Nephron (organoid): ENCODE measurements at regions not wholly inside any gene's neighbourhood (a gene's known extent, or its start where the extent isn't known, plus 50 kb on each side); places are given as distances from the start of the nearest gene placed in this dataset.

Source experiments
- H3K27ac Mint-ChIP-seq, 3 experiments: 2 replicates each; pipeline ENCODE4 v1.8.0; 2020; ENCODE audit warnings: mixed read lengths in 3 of 3, mild to moderate bottlenecking in 2 of 3, moderate library complexity in 1 of 3
- H3K27me3 Mint-ChIP-seq: 2 replicates; pipeline ENCODE4 v1.8.0; 2021; ENCODE audit warnings: low read depth, mild to moderate bottlenecking, moderate library complexity, mixed read lengths
- H3K36me3 Mint-ChIP-seq: 2 replicates; pipeline ENCODE4 v1.8.0; 2020; ENCODE audit warnings: low read depth, mixed read lengths
- H3K4me1 Mint-ChIP-seq: 2 replicates; pipeline ENCODE4 v1.8.0; 2020; ENCODE audit warnings: mixed read lengths
- H3K4me3 Mint-ChIP-seq, 3 experiments: 2 replicates each; pipeline ENCODE4 v1.8.0; 2020; ENCODE audit warnings: mild to moderate bottlenecking in 3 of 3, mixed read lengths in 3 of 3, moderate library complexity in 2 of 3
- H3K9me3 Mint-ChIP-seq: 2 replicates; pipeline ENCODE4 v1.8.0; 2020; ENCODE audit warnings: mixed read lengths
- CTCF ChIP-seq, 3 experiments: fragments of 200-600 bp; sonication (generic); IDR thresholded peaks; one replicate each; pipeline ENCODE4 v1.5.0; 2021; ENCODE audit warnings: antibody characterized with exemption in 3 of 3; ENCODE audit not compliant: unreplicated experiment in 3 of 3

GRCh38 chr2:51534166-51534565, 502.2 kb upstream of the NRXN1 start:
- no peak for TF ChIP-seq CTCF (IDR thresholded peaks at IDR 0.05; ENCODE audit: unreplicated experiment in 3 of 3)
- H3K4me3 Mint-ChIP-seq = no peak overlapping the region

GRCh38 chr2:51528156-51528555, 496.2 kb upstream of the NRXN1 start:
- H3K27me3 Mint-ChIP-seq = no peaks in the 10 kb centered on the region
- H3K4me1 Mint-ChIP-seq = no peaks in the 10 kb centered on the region
- no peak overlapping the region for H3K27ac Mint-ChIP-seq
- no peak overlapping the region for H3K4me3 Mint-ChIP-seq
- no peaks in the 10 kb centered on the region for H3K36me3 Mint-ChIP-seq
- H3K9me3 Mint-ChIP-seq = peaks cover 12% of the 10 kb centered on the region
- no peak for TF ChIP-seq CTCF (IDR thresholded peaks at IDR 0.05; ENCODE audit: unreplicated experiment in 3 of 3)

More at GRCh38 chr2:51534166-51534565, 502.2 kb upstream of the NRXN1 start:
- peaks cover 17% of the 10 kb centered on the region for H3K9me3 Mint-ChIP-seq
- H3K4me1 Mint-ChIP-seq = no peaks in the 10 kb centered on the region
- no peak overlapping the region for H3K27ac Mint-ChIP-seq
- no peaks in the 10 kb centered on the region for H3K36me3 Mint-ChIP-seq
- no peaks in the 10 kb centered on the region for H3K27me3 Mint-ChIP-seq

GRCh38 chr2:51526766-51527165, 494.8 kb upstream of the NRXN1 start:
- Mint-ChIP-seq H3K9me3 (peaks cover 8% of the 10 kb centered on the region), H3K4me1 (no peaks in the 10 kb centered on the region), H3K4me3 (no peak overlapping the region), H3K36me3 (no peaks in the 10 kb centered on the region), H3K27me3 (no peaks in the 10 kb centered on the region), H3K27ac (no peak overlapping the region)
- no peak for TF ChIP-seq CTCF (IDR thresholded peaks at IDR 0.05; ENCODE audit: unreplicated experiment in 3 of 3)

- H3K4me3 Mint-ChIP-seq = no peak overlapping the region
- no peak overlapping the region for H3K27ac Mint-ChIP-seq
- H3K9me3 Mint-ChIP-seq = no peaks in the 10 kb centered on the region
- no peak for TF ChIP-seq CTCF (IDR thresholded peaks at IDR 0.05; ENCODE audit: unreplicated experiment in 3 of 3)
- peaks cover 4% of the 10 kb centered on the region for H3K4me1 Mint-ChIP-seq
- no peaks in the 10 kb centered on the region for H3K36me3 Mint-ChIP-seq
- no peaks in the 10 kb centered on the region for H3K27me3 Mint-ChIP-seq
Observed at GRCh38 chr2:51516667-51517066, 484.7 kb upstream of the NRXN1 start.

GRCh38 chr2:51511002-51511401, 479.1 kb upstream of the NRXN1 start:
- TF ChIP-seq CTCF (IDR thresholded peaks at IDR 0.05; ENCODE audit: unreplicated experiment in 3 of 3) = no peak
- Mint-ChIP-seq H3K4me1 (no peaks in the 10 kb centered on the region), H3K9me3 (no peaks in the 10 kb centered on the region), H3K4me3 (no peak overlapping the region), H3K36me3 (no peaks in the 10 kb centered on the region), H3K27ac (no peak overlapping the region), H3K27me3 (no peaks in the 10 kb centered on the region)

GRCh38 chr2:51510303-51510702, 478.4 kb upstream of the NRXN1 start:
- Mint-ChIP-seq H3K9me3 (no peaks in the 10 kb centered on the region), H3K4me1 (no peaks in the 10 kb centered on the region), H3K4me3 (no peak overlapping the region), H3K27ac (no peak overlapping the region), H3K36me3 (no peaks in the 10 kb centered on the region), H3K27me3 (no peaks in the 10 kb centered on the region)
- TF ChIP-seq CTCF (IDR thresholded peaks at IDR 0.05; ENCODE audit: unreplicated experiment in 3 of 3) = no peak
